HG02759 (cell line): ENCODE measurements at regions not wholly inside any gene's neighbourhood (a gene's known extent, or its start where the extent isn't known, plus 50 kb on each side); places are given as distances from the start of the nearest gene placed in this dataset.
"Not testable (repeated sequence)": the region's sequence is repeated elsewhere in the genome, so short reads cannot be mapped to it uniquely, and the experiment has no call there.

ENCODE experiments used
- ATAC-seq: cut with Tn5 transposase; IDR thresholded peaks from one replicate; pipeline ENCODE4 v1.9.1; 2021; ENCODE audit warnings: mild to moderate bottlenecking, moderate library complexity; ENCODE audit not compliant: unreplicated experiment

DNA sequence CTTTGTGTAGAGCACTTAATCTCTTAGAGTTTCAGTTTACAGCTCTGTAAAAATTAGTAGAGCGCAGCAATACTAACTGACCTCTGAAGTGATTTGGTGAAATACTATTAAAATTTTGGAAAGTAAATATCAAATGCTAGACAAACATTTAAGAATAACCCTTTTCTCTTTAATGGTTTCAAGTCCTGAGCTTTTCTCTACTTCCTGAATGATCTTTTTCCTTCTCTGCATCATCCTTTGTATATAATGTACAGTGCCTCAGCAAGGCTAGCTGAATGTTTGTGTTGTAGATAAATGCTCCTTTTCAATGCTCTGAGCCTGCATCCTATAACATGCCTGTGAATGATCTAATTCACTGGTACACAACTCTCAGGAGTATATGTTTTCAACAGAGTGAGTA, 272.9 kb downstream of the ADGRL2 start:
- no peak for ATAC-seq

DNA sequence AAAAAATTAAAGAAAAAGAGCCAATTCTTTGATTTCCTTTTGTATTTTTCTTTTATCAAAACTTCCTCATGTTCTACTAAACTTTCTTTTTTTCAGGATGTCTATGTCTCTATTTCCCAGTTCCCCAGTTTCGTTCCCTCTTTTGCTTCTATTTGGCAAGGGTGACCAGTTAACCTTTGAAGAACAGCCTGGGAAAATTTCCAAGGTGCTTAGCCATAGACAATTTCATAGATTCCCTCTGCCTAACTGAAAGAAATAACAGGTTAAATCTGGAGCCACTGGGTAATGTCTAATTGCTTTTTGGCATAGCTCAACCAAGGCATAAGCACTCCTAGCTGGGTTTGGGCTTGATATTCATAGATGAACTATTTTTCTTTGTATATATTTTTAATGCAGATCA, 272.3 kb downstream of the ADGRL2 start:
- no peak for ATAC-seq

DNA sequence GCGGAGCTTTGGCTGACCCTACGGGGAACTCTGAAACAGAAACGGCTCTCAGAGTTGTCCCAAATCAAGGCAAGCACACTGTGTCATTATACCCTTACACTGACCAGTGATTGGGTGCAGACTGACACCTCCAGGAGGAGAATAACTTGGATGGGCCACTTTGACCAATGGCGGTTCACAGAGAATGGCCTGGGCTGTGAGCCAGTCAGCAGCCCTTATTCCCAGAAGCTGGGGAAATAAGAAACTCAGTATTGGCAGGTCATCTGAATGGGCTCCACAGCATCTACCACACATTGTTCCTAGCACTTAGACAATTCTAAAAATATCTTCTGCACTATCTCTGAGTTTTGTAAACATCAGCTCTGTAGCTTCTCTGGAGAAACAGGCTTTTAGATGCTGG, 265.2 kb downstream of the ADGRL2 start:
- no peak for ATAC-seq

DNA sequence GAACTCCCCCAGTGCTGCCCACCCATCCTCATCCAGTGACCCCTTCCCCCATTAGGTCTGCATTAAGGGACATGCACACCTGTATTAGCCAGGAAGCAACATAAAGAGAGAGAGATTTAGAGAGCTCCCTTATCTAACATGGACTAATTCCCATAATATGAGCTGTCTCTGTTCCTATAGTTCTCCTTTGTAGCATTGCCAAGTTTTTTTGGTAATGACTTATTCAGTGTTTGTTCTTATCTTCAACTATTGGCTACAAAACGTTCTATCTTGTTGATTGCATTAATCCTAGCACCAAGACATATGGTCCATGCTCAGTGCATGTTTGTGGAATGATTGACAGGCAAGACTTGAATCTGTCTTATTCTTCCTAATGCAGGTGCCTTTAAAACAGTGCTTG, 264.0 kb downstream of the ADGRL2 start:
- no peak for ATAC-seq

DNA sequence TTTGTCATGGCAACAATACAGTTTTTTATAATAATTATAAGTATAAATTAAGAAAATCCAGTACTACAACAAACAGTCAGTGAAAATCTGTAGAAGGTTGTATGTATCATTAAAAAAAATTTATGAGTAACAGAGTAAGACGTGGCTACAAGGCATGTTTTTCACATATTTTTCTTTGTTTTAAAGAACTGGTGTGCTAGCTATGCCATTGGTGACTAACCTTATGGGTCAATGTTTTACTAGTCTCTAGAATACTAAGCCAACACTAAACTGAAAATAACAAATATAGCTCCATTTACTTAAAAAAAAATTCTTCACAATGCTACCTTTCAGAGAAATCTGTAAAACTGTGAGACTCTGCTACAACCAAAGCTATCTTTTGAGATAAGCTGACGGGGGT, 261.5 kb downstream of the ADGRL2 start:
- ATAC-seq: no peak

DNA sequence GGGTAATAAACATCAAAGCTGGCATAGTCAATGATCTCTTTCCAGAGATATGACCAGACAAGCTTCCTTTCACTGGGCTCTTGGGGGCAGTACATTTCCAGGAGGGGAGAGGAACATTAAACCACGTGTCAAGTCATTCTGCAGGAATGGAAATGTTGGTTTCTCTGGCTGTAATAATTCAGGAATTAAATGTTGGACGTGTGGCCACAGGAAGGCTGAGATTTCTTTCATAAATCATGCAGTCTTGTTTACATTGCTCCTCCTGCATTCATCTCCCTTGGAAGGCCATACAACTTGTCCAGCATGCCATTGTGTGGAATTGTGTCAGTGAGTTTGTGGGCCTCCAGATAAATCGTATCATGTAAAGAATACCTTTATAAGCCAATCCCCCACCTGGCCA, 259.2 kb downstream of the ADGRL2 start:
- no peak for ATAC-seq

DNA sequence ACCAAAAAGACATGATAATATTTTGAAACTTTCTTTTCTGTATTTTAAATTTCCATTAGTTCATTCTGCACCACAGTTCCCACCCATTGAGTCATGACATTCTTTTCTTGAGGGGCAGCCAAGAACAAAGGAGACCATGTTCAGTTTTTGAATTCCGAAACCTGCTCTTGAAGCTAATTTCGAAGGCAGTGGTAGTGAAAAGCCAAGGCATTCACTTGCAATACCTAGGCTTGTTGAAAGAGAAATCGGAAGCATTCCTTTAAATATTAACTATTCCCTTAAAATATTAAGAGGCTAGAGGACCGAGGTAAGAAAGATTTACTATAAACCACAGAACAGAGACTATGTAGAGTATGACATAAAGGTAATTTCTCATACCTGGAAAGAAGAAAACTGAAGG, 256.3 kb downstream of the ADGRL2 start:
- no peak for ATAC-seq

DNA sequence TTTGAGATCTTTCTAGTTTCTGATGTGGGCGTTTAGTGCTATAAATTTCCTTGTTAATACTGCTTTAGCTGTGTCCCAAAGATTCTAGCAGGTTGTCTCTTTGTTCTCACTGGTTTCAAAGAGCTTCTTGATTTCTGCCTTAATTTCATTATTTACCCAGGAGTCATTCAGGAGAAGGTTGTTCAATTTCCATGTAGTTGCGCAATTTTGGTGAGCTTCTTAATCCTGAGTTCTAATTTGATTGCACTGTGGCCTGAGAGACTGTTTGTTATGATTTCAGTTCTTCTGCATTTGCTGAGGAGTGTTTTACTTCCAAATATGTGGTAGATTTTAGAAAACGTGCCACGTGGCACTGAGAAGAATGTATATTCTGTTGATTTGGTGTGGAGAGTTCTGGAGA, 254.6 kb downstream of the ADGRL2 start:
- ATAC-seq: not testable (repeated sequence)

DNA sequence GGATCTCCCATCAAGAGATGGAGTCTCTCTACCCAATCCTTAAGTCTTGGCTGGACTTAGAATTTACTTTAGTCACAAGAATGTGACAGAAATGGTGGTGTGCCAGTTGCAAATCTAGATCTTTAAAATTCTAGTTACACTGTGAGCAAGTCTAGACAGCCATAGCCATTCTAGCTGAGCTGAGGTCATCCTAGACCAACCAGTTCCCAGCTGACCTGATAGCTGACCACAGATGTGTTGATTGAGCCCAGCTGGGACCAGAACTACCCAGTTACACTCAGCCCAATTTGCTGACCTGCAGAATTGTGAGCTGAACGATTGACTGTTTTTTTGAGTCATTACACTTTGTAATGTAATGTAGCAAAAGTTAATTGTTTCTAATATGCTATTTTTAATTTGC, 251.8 kb downstream of the ADGRL2 start:
- ATAC-seq: no peak

DNA sequence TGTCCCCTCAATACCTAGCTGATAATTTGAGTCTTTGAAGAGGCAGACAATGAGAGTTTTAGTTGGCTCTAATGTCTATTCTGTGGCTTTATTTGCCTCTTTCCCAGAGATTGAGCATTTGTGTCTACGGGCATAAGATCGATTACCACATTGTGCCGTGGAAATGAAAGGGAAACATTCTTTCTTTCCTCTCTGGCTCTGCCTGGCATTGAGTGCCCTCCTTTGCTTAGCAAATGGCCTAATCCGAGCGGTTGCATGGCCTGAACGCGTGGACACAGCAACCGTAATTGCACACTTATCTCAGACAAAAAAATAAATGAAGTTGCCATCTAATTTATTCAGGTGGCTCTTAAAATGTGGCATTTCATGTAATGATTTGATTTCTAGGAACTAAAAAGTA, 247.9 kb downstream of the ADGRL2 start:
- no peak for ATAC-seq

DNA sequence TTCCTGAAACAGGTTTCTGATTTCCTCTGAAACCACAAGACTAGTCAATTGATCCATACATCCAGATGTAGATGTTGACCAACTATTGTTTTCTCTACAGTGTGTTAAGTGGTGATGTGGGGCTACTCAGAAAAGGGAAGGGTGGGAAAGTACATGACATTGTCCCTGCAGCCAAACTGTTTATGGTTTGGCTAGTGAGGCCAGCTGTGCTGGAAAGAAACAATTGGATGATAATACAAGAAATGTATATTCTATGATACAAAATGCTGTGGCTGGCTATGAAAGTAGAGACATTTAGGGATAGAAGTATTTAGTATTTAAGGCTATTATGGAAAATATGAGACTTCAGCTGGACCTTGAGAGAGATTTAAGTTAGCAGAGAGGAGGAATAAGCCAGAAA, 244.5 kb downstream of the ADGRL2 start:
- no peak for ATAC-seq

DNA sequence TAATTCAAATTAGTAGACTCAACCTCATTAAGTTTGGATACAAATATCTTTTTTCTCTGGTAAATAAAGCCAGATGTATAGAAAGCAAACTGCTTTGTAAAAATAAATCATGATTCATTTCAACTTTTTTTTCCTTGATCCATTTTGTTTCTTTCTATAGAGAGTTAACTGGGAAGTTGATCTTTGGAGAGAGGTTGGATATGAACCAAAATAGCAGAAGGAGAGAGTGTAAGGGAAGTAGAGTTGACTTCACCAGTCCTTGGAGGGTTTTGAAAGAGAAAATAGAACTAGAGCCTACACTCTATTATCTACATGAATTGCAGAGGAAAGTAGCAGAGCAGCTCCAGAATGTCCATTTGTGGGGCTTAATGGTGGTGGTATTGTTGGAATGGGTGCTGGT, 243.8 kb downstream of the ADGRL2 start:
- no peak for ATAC-seq

DNA sequence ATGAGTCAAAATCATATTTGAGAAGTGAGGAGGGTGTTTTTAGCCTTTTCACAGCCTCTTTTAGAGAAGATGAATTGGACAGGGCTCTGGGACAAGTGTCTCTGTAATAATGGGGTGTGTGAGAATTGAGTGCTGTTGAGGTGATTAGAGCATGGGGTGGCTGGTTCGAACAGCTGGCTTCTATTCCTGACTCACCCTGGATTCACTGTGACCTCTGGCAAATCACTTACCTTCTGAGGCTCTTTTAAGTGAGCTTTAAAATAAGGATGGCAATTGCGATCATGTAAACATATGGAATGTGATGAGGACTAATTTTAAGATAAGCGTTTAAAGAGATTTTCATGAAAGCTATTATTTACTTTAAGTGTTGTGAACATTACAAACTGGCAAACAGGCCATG, 243.4 kb downstream of the ADGRL2 start:
- ATAC-seq: no peak

DNA sequence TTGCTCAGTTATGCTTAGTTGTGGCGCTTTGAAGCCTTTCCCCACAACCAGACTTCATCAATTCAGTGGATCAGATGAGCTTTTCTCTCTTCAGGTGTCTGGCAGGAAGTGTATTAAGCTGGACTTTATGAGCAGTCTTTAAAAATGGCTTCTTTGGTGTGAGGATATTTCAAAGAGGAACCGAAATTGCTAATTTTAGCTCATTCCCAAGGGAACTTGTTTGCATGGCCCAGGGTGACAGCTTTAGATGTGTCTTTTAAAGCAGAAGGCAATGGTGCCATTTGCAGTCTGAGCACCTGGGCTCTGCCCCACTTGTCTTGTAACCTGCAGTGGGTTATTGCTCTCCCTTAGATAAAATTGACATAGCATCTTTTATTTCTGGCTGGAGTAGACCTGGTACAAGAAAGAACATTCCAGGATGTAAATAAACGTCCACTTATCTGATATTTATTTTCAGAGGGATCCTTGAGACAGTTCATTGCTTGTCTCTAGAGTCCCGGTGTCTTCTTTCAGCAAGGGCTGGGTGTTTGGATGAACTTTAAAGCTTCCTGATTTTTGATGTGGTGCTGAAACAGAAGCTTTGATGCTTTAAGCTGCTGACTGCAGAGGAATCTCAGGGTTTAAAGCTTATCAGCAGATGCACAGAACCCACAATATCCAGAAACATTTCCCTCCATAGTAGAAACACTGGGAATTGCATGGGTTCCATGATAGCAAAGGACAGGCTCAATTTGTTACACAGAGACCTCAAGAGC, 241.7 kb downstream of the ADGRL2 start:
- no peak for ATAC-seq
